HTERT RPE-1 (cell line): ENCODE measurements at regions not wholly inside any gene's neighbourhood (a gene's known extent, or its start where the extent isn't known, plus 50 kb on each side); places are given as distances from the start of the nearest gene placed in this dataset.

ENCODE experiments used
- in situ Hi-C: fragments of 300-500 bp; cut with MboI; formaldehyde crosslinking; loops from 4 replicates; pipeline ENCODE4 v1.14.3; 2020; ENCODE audit warnings: low sequenced_read_pairs

DNA sequence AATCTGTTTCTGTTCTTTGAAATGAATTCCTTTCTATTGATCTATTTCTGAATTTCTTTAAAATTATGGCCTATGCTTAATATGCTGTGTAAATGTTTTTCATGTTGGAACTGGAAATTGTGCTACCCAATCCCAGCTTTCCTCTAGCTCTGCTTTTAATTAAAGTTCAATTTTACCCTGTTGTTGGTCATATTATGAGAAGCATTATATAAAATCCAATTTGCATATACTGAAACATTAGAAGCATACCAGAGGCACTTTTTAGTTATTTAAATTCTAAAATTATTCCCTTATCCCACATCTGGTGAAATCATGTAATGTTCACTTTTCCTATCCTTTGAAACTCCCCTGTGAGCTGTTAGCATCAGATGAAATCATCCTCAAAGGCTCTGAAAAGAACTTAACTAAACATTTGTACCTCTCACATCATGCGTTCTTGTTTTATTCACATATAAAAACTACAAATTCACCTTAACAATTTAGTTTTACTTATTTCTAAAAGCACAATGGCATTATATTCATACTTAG is 160.6 kb upstream of the COL21A1 start:
- in situ Hi-C loops: no loop called here

DNA sequence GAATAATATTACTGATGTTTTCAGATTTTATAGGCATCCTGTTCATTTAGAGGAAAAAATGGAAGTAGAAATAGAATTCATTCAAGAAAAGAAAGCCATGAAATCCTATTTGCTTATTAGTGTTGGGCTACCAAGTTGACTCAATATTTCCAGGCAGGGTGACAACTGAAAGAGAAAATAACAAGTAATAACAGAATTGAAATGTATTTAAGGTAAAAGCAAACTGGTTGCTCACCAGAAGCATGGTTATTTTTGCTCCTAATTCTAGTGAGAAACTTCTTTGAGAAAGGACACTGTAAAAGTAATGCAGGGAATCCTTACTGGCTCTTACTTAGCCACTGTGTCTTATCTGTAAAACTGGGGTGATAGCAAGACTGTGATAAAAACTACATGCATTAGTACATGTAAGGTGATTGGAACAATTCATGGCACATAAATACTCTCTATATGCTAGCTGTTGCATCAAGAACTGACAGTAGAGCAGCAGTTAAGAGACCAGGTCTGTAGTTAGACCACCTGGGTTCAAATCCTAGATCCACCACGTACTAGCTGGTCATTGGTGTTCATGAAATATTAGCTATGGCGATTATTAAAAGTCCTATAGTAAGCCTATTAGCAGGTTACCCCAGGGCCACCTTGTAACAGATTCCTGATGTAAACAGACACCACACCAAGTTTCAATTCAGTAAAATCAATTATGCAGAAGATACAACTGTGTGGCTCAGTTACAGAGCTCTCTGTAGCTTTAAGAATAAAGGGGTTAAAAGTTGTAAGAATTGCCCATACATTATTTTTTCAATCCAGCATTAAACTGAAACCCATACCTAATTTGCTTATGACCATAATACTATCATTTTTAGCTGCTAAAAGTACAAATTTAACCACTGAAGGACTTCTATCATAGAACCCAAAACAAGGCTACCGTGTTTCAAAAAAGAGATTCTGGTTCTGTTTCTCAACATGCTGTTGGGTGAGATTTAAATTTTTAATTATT is 159.2 kb upstream of the COL21A1 start:
- in situ Hi-C loops: no loop called here

DNA sequence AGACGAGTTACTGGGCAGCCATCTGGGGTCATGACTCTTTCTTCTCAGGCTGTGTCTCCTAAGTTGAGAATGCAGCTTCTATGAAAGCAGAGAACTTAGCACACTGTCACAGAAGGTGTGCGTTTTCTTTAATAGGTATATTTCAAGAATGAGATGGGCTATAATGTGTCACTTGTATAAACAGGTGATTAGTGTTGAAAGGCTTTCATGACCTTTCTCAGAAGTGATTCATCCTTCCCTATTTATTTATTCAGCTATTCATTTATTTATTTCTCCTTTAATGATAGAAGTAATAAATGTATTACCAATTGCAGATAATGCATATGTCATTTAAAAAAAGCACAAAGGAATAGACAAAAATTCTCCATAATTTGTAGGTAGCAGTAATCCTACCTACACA is 157.2 kb upstream of the COL21A1 start:
- in situ Hi-C loops: no loop called here

DNA sequence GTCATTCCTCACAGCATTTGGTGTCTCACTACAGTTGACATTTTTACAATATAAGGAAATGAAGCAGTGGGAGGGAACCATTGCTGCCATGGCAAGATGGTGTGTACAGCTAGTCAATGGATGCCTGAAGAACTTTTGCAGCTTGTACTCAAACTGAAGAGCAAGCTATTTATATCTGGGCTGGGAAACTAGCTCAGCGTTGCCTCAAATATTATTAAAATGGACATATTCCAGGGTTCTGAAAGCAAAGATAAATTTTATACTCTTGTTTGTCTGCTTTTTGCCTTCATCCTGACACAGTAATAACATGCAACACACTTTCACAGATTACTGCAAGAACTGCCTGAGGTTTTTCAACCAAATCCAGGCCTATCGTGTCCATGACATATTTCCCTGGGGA is 156.4 kb upstream of the COL21A1 start:
- in situ Hi-C loops: no loop called here

DNA sequence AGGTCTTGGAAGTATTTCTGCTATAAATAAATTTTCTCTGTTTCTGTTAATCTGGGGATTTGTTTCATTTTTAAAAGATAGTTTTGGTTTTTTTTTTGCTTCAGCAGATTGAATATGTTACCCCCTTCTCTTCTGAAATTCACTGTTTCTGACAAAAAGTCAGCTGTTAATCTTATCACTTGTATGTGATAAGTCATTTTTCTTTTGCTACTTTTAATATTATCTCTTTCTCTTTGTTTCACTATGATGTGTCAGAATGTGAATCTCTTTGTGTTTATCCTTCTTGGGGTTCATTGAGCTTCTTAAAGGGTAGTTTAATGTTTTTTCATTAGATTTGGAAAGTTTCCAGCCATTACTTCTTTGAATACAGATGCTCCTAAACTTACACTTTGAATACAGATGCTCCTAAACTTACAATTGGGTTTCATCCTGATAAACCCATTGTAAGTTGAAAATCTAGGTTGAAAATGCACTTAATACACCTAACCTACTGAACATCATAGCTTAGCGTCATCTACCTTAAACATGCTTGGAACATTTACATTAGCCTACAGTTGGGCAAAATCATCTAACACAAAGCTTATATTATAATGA is 154.2 kb upstream of the COL21A1 start:
- in situ Hi-C loops: no loop called here

DNA sequence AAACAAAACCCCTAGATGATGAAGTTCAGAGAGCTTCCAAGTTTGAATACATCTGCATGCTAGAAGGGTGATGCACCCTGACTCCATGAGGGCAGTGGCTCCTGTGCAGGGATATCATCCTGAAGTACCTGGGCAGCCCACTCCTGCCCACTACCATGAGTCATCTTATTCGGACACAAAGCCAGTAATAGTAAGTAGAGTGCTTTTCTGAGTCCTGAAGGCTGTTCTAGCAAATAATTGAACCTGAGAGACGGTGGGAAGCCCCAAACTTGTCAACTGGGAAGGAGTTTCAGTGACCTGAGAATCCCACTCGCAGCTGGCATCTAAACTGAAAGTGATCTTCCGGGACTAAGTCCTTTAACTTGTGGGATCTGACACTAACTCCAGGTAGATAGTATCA is 152.9 kb upstream of the COL21A1 start:
- in situ Hi-C loops: no loop called here

DNA sequence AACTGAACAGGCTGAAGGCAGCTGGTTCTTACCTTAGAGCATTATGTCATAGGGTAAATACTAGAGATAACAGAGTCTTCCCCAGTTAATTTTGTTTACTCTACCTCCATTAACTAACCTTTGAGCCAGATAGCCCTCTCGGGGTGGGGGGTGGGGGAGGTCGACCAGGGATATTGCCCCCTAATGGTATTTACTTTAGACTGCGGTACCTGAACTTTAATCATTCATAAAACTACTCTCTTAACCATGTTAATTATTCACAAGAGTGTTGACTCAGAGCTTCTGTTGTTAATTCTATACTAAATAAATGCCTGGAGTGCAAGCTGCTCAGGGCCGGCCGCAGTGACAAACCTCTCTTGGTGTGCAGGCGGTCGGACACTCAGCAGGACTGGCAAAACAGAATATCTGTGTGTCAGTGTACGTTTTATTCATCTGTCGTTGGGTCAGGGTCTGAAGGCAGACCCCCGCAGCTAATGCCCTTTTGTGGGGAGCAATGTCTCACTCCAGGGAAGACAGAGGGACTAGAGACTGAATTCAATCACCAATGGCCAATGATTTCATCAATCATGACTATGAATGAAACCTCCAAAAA is 152.4 kb upstream of the COL21A1 start:
- in situ Hi-C loops: no loop called here

DNA sequence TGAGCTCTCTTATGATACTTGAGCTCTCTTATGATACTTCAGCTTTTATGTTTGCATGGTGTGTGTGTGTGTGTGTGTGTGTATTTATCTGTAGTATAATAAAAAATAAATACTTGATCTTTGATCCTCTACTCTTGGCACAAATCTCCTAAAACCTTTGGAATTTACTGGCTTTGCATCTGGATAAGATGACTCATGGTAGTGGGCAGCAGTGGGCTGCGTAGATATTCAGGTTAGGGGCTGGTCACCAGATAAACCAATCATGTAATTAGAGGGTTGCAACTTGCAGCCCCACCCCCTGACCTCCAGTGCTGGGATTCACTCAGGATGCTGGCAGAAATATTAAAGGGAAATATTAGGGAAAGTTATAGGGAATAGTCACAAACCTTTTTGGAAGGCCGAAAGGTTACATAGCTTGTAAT is 151.9 kb upstream of the COL21A1 start:
- in situ Hi-C loops: no loop called here

DNA sequence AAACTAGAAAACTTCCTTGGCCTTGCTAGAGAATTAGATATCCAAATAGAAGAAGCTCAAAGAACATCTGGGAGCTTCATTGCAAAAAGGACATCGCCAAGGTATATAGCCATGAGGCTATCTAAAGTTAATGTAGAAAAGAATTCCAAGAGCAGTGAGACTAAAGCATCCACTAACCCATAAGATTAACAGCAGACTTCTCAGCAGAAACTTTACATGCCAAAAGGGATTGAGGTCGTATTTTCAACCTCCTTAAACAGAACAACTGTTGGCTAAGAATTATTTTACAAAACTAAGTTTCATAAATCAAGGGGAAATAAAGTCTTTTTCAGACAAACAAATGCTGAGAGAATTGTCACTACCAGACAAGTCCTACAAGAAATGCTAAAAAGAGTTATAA is 149.1 kb upstream of the COL21A1 start:
- in situ Hi-C loops: no loop called here

DNA sequence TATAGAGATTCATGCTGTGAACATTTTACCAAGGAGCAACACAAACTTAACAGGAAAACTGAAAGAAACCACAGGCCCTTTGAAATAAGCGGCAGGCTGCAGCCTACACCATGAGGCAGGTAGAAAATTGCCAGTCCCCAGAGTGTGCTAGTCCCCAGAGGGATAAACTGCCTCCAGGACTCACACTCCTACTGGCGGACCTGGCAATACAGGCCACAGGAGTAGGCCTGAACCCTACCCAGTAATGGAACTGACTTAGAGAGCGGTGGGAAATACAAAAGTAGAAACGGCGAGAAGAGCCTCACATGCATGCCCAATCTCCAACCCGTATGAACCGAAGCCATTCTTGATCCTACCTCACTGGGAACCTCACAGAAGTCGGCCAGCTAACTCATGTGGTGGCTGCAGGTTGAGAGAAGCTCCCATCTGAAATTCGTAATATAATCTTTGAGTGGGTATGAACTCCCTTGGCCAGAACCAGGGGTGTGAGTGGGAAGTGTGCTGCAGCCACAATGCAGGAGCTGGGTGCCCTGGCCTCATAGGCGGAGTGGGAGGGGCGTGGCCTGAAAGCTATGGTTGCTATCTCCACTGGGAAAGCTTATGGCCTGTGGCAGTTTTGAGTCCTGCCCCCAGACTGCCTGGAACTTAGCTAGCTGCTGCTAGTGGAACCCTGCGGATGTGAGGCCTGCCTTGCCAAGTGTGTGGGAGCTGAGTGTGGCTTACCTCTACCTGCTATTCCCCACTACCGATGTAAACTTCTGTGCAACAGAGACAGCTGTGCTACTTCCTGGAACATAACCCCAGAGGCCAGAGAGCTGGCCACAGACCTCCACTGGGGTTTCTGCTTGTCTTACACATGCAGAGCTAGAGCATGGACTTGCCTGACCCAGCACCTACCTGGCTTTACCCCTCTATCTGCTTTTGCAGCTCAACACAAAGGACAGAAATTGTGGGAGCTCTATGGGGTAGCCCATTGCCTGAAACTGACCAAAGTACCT is 146.5 kb upstream of the COL21A1 start:
- in situ Hi-C loops: no loop called here

DNA sequence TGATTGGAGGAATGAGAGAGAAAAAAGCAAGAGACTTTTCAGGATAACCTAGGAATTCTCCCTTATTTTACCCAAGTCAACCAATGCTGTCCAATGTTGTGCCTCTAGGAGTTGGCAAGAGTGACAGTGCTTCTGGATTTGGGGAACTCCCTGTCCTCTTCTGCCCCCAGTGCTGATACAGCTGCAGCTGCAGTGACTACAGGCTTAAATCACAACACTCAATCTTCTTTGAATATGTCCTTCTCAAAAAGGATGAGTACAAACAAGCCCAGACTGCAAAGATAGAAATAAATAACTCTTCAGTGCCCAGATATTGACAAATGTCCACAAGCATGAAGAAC is 141.0 kb upstream of the COL21A1 start:
- in situ Hi-C loops: no loop called here

DNA sequence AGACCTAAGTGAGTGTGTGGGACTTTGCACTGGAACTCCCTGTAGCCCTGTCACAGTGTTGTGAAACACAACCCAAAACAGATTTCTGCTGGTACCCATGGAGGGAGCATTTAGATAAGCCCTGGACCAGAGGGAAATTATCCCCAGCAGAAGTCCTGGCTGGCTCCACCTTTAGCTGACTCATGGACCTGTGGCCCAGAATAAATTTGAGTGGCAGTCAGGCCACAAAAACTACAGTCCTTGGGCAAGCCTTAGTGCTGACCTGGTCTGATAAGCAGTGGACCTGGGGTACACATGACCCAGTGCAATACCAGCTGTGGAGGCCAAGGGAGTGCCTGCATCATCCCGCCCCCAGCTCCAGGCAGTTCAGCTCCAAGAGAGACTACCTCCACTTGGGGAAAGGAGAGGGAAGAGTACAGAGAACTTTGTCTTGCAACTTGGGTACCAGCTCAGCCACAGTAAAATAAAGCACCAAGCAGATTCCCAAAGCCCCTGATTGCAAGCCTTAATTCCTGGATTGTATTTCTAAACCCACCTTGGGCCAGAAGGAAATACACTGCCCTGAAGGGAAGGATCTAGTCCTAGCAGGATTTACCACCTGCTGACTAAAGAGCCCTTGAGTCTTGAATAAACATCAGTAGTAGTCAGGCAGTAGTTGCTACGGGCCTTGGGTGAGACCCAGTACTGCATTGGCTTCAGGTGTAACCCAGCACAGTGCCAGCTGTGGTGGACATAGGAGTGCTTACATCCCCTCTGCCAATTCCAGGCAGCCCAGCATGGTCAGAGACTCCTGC is 140.4 kb upstream of the COL21A1 start:
- in situ Hi-C loops: no loop called here

DNA sequence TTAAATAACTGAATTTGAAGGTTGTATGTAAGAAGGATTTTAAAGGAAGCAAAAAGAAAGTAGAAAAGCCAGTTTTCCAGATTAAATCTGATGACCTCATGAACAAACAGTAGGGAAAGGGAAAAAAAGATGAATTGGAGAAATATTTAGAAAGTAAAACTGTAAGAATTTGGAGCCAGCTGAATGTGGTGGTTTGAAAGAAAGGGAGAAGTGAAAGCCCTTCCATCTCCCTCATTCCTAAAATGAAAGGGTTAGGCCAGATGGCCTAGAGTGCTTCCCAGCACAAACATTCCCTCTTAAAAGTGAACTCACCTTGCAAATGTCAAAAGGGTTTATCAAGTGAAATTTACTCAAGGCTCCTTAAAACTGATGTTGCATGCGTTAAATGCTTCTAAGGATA is 139.3 kb upstream of the COL21A1 start:
- in situ Hi-C loops: no loop called here

DNA sequence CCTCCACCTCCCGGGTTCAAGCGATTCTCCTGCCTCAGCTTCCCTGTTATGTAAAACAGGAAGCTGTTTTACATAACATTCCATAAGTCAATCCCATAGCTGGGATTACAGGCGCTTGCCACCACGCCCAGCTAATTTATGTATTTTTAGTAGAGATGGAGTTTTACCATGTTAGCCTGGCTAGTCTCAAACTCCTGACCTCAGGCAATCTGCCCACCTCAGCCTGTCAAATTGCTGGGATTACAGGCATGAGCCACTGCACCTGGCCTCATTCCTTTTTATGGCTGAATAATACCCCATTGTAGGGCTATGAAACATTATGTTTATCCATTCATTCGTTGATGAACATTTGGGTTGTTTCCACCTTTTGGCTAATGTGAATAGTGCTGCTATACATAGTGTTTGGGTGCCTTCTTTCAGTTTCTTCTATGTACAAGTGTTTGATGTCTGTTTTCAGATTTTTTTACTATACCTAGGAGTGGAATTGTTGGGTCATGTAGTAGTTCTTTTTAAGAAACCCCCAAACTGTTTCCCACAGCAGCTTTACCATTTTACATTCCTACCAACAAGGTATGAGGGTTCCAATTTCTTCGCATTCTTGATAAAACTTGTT is 138.7 kb upstream of the COL21A1 start:
- in situ Hi-C loops: no loop called here

DNA sequence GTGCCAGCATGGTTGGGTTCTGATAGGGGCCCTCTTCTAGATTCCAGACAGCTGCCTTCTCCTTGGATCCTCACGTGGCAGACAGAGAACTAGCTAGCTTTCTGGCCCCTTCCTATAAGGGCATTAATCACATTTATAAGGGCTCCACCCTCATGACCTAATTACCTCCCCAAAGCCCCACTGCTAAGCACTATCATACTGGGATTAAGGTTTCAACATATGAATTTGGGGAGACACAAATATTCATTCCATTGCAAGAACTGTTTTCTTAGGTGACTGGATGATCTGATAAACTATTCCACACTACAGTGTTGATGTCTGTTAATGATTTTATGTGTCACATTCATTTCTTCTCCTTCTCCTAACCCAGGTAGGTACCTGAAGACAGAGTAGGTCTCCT is 135.8 kb upstream of the COL21A1 start:
- in situ Hi-C loops: no loop called here

DNA sequence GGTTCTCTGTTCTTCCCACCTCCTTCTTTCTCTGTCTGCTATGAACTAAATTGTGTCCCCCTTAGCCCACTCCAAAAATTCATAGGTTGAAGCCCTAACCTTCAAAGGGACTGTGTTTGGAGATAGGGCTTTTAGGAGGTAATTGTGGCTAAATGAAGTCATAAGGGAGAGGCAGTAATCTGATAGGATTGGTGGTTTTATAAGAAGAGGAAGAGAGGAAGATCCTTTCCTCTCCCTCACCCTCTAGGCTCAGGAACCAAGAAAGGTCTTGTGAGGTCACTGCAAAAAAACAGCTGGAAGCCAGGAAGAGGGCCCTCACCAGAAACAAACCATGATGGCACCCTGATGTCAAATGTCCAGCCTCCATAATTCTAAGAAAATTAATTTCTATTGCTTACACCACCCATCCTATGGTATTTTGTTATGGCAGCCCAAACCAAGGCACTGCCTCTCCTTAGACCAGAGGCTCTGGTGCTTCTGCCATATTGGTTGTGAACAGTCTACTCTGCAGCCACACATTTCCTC is 135.1 kb upstream of the COL21A1 start:
- in situ Hi-C loops: no loop called here

DNA sequence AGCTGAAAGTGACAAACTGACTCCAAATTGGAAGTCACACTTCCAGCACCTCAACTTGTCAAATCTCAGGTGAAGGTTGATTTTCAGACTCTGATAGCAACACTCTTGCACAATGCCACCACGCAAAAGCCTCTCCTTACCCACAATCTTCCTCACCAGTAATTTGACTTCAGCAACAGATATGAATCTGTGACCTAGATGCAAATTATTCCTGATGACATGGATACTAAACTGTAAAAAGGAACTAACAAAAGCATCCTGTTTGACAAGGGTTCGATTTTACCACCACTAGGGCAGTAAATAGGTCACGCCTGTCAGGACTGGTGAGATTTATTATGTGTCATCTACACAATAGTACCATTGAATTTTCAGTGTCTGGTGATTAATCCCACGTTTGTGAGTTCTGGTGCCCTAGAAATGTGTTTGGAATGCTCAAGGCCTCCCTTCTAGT is 134.4 kb upstream of the COL21A1 start:
- in situ Hi-C loops: no loop called here

DNA sequence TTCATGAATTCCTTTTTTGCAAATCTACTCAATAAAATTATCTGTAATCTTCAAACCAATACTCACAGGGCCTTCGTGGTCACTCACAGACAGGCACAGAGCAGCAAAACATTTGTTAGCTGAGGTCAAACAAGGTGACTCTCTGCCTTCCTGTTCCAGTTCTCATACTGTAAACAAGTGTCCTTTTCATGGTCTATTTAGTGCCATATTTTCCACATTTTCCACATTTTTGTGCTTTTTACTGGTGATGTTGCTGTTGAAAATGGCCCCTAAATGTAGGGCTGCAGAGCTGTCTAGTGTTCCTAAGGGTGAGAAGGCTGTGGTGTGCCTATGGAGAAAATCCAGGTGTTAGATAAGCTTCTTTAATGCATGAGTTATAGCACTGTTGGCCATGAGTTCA is 133.1 kb upstream of the COL21A1 start:
- in situ Hi-C loops: no loop called here

DNA sequence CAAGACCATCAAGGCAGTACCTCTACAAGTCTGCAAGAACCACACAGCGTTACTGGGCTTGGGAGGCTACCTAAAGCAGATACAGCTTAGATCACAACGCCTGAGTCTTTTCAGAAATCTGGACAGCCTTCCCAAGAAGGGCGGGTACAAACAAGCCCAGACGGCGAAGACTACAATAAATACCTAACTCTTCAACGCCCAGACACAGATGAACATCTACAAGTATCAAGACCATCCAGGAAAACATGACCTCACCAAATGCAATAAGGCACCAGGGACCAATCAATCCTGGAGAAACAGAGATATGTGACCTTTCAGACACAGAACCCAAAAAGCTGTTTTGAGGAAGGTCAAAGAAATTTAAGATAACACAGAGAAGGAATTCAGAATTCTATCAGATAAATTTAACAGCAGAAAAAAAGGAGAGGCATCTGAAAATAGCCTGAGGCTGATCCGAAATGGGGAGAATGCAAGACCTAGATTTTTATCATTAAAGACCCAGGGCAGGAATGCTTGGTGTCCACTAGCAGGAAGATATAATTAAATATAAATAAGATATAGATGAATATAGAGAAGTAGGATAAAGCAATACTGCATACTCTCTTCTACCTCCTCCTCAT is 131.7 kb upstream of the COL21A1 start:
- in situ Hi-C loops: no loop called here
